ENCODE measurements at regions not wholly inside any gene's neighbourhood (a gene's known extent, or its start where the extent isn't known, plus 50 kb on each side); places are given as distances from the start of the nearest gene placed in this dataset.

DNA sequence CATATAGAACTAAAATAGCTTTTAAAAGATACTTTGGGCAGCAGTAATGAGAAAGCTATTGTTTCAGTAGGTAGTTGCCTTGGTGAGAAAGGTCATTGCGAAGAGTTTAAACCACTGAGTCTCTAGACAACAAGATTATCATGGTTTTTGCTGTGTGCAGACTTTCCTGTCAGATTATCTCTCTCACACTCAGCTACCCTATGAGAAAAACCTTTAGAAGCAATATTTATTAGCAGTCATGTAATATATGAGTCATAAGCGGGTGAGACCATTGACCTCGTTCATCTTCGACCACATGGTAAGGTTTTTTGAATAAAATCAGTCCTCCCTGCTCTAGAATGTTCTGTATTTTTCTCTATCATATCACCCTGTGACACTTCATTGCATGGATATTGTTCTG lies 59.9 kb downstream of the GPR65 start:
- ATAC-seq: no peak
- Histone ChIP-seq H3K36me3 (no peaks in the 10 kb centered on the region), H3K27ac (no peak overlapping the region), H3K27me3 (no peaks in the 10 kb centered on the region), H3K4me1 (no peaks in the 10 kb centered on the region), H3K4me3 (no peak overlapping the region), H3K9me3 (peaks cover 0 to 8% of the 10 kb centered on the region in 2 donors)
- DNase-seq: no peak
- TF ChIP-seq CTCF (IDR thresholded peaks at IDR 0.05): no peak
- intact Hi-C loops (cut with DNase I): no loop called here

DNA sequence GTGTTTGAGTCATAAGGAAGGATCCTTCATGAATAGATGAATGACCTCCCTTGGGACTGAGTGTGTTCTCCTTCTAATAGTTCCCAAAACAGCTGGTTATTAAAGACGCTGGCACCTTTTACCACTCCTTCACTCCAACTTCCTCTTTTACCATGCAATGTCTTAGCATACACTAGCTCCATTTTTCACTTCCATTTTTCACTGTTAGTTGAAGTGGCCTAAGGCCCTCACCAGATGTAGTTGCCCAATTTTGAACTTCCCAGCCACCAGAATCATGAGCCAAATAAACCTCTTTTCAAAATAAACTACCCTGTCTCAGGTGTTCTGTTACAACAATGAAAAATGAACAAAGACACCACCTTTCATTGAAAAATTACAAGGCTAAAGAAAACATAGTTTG lies 64.7 kb downstream of the GPR65 start:
- ATAC-seq (no peak), DNase-seq (no peak)
- no peak for TF ChIP-seq CTCF (IDR thresholded peaks at IDR 0.05)
- no peaks in the 10 kb centered on the region for H3K4me1 ChIP-seq
- H3K4me3 ChIP-seq: no peak overlapping the region
- H3K27ac ChIP-seq: no peak overlapping the region
- intact Hi-C loops (cut with DNase I): no loop called here
- no peaks in the 10 kb centered on the region for H3K36me3 ChIP-seq
- no peaks in the 10 kb centered on the region for H3K27me3 ChIP-seq
- H3K9me3 ChIP-seq: peaks cover 0 to 21% of the 10 kb centered on the region in 2 donors

- TF ChIP-seq CTCF (IDR thresholded peaks at IDR 0.05): no peak
- H3K4me1 ChIP-seq: no peaks in the 10 kb centered on the region
- no peak for DNase-seq
- peaks cover 0 to 11% of the 10 kb centered on the region in 2 donors for H3K27me3 ChIP-seq
- ATAC-seq: no peak
- H3K4me3 ChIP-seq: no peak overlapping the region
- H3K27ac ChIP-seq: no peak overlapping the region
- peaks cover 0 to 8% of the 10 kb centered on the region in 2 donors for H3K9me3 ChIP-seq
- no peaks in the 10 kb centered on the region for H3K36me3 ChIP-seq
- intact Hi-C loops (cut with DNase I): no loop called here
These were observed 70.5 kb downstream of the GPR65 start for GRCh38 chr14:88075269-88075981.

GRCh38 chr14:88078525-88078924 lies 73.6 kb downstream of the GPR65 start:
- intact Hi-C loops (cut with DNase I): no loop called here
- Histone ChIP-seq H3K27ac (no peak overlapping the region), H3K27me3 (peaks cover 0 to 11% of the 10 kb centered on the region in 2 donors), H3K9me3 (peaks cover 0 to 2% of the 10 kb centered on the region in 2 donors), H3K4me3 (no peak overlapping the region), H3K36me3 (no peaks in the 10 kb centered on the region), H3K4me1 (no peaks in the 10 kb centered on the region)
- DNase-seq: no peak
- TF ChIP-seq CTCF (IDR thresholded peaks at IDR 0.05): no peak
- ATAC-seq: no peak

DNA sequence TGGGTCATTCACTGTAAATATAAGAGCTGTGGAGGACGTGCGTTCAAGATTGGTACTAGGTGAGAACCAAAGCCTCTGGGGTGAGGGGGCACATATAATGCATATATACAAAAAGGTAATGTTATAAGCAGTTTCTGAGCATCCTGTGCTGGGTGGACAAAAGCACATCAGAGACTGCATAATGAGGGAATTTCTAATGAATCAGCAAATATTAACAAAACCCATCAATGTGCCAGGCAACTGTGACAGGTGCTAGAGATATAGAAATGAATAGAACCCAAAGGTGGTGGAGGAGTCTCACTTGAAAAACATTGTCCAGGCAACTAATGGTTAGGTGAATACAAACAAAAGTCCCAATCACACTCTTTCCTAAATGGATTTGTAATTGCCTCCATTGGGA lies 74.7 kb downstream of the GPR65 start:
- intact Hi-C loops (cut with DNase I): no loop called here
- Histone ChIP-seq H3K4me1 (no peaks in the 10 kb centered on the region), H3K4me3 (no peak overlapping the region), H3K27me3 (peaks cover 0 to 11% of the 10 kb centered on the region in 2 donors), H3K9me3 (no peaks in the 10 kb centered on the region), H3K27ac (no peak overlapping the region), H3K36me3 (no peaks in the 10 kb centered on the region)
- DNase-seq: no peak
- TF ChIP-seq CTCF (IDR thresholded peaks at IDR 0.05): no peak
- no peak for ATAC-seq
